ENCODE measurements at regions not wholly inside any gene's neighbourhood (a gene's known extent, or its start where the extent isn't known, plus 50 kb on each side); places are given as distances from the start of the nearest gene placed in this dataset.
"Not testable (repeated sequence)": the region's sequence is repeated elsewhere in the genome, so short reads cannot be mapped to it uniquely, and the experiment has no call there.

DNA sequence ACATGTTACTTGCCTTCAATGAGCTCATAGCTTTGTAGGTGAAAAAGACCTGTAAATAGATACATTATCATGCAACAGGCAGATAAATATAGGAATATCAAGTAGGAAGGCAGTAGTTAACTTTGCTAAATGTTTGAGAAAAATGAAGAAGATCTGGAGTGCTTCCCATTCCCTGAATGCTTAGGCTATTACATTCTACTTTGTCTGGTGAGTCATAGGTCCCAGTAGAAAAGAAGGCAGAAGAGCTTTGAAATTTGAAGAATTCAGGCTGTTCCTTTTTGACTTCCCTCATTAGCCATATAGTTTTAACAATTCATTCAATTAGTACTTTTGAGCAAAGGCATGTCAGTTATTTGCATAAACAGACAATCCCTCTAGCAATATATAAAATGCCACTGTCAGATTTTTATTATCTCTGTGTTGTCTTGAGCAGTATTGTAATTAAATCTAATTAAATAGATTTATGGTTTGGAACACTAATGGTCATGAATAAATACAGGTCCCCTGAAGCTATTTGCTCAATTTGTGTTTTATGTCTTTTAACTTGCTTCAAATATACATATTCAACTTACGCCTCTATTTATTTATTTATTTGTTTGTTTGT is 875.0 kb downstream of the REEP3 start:
- Histone ChIP-seq H3K9ac (ENCODE audit: low read length in 2 of 2) (no peak overlapping the region), H3K4me1 (ENCODE audit: control insufficient read depth, insufficient read depth, low read length) (no peaks in the 10 kb centered on the region), H3K27me3 (ENCODE audit: control insufficient read depth in 1 of 2, insufficient read depth in 2 of 2, low read length in 2 of 2) (no peaks in the 10 kb centered on the region), H3K27ac (ENCODE audit: low read length) (no peak overlapping the region), H3K4me3 (ENCODE audit: low read length in 2 of 2) (no peak overlapping the region), H3K36me3 (ENCODE audit: control insufficient read depth in 2 of 2, insufficient read depth in 2 of 2, low read length in 2 of 2) (no peaks in the 10 kb centered on the region), H3K9me3 (ENCODE audit: control insufficient read depth in 2 of 2, low read length in 2 of 2) (no peaks in the 10 kb centered on the region)

DNA sequence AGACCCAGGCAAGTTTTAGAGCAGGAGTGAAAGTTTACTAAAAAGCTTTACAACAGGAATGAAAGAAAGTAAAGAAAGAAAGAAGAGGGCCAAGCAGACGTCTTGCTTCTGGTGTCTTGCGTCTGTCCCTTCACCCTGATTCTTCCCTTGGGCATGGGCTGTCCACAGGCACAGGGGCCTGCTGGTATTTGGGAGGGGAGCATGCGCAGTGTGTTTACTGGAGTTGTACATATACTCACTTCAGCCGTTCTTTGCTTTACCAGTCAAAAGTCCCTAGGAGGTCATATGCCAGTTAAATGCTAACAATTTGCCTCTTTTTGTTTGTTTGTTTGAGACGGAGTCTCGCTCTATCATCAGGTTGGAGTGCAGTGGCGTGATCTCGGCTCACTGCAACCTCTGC is 875.9 kb downstream of the REEP3 start:
- Histone ChIP-seq H3K4me1 (ENCODE audit: control insufficient read depth, insufficient read depth, low read length) (no peaks in the 10 kb centered on the region), H3K9ac (ENCODE audit: low read length in 2 of 2) (no peak overlapping the region), H3K9me3 (ENCODE audit: control insufficient read depth in 2 of 2, low read length in 2 of 2) (no peaks in the 10 kb centered on the region), H3K27me3 (ENCODE audit: control insufficient read depth in 1 of 2, insufficient read depth in 2 of 2, low read length in 2 of 2) (no peaks in the 10 kb centered on the region), H3K4me3 (ENCODE audit: low read length in 2 of 2) (no peak overlapping the region), H3K36me3 (ENCODE audit: control insufficient read depth in 2 of 2, insufficient read depth in 2 of 2, low read length in 2 of 2) (no peaks in the 10 kb centered on the region), H3K27ac (ENCODE audit: low read length) (no peak overlapping the region)

DNA sequence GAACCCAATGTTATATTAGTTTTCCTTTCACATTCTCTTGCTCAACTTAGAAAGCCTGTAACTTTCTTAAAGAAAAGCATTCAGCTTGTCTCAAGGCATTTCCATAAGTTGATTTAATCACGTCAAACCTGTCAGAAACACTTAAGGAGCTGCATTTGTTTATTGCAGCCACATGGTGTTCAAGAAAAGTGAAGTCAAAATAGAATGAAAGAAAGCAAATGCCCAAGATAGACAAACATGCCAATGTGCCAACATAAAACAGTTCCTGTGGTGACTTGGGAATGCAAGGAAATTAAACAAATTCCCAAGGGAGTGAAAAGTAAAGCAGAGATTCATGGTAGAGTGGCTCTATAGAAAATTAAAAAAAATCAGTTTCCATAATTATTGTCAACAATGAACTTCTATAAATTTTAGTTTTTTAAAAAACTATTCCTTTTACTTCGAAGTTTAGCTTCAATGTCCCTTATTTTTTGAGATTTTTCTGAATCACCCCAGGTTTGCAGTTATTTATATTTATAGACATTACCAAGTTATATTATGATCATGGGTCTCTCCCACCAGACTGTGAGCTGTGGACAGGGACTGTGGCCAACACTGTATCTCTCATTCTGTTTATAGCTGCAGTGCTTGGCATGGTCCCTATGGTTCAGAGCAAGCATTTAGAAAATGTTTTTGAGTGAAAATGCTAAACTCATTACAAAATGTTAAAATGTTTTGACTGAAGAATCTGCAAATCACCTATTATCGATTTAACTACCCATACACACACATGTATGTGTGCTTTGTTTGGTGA is 887.4 kb downstream of the REEP3 start:
- H3K4me1 ChIP-seq (ENCODE audit: control insufficient read depth, insufficient read depth, low read length) = no peaks in the 10 kb centered on the region
- no peak overlapping the region for H3K4me3 ChIP-seq (ENCODE audit: low read length in 2 of 2)
- no peaks in the 10 kb centered on the region for H3K27me3 ChIP-seq (ENCODE audit: control insufficient read depth in 1 of 2, insufficient read depth in 2 of 2, low read length in 2 of 2)
- no peak overlapping the region for H3K9ac ChIP-seq (ENCODE audit: low read length in 2 of 2)
- H3K36me3 ChIP-seq (ENCODE audit: control insufficient read depth in 2 of 2, insufficient read depth in 2 of 2, low read length in 2 of 2) = no peaks in the 10 kb centered on the region
- no peaks in the 10 kb centered on the region for H3K9me3 ChIP-seq (ENCODE audit: control insufficient read depth in 2 of 2, low read length in 2 of 2)
- no peak overlapping the region for H3K27ac ChIP-seq (ENCODE audit: low read length)

DNA sequence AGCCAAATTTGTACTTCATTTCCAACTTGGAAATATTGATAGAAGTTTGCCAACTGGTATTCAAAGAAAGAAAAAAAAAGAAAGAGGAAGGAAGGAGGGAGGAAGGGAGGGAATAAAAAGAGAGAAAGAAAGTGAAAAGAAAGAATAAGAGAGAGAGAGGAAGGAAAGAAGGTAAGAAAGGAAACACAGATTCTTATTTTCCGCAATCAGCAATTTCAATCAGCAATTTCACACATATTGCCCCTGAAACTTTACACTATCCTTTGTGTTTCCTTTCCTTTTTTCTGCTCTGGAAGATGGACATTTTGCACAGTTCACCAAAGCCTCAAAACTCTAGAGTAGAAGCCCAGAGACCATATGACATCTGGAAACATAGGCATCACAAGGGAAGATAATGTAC is 888.1 kb downstream of the REEP3 start:
- H3K9me3 ChIP-seq (ENCODE audit: control insufficient read depth in 2 of 2, low read length in 2 of 2) = no peaks in the 10 kb centered on the region
- no peaks in the 10 kb centered on the region for H3K4me1 ChIP-seq (ENCODE audit: control insufficient read depth, insufficient read depth, low read length)
- no peak overlapping the region for H3K4me3 ChIP-seq (ENCODE audit: low read length in 2 of 2)
- no peak overlapping the region for H3K9ac ChIP-seq (ENCODE audit: low read length in 2 of 2)
- no peaks in the 10 kb centered on the region for H3K27me3 ChIP-seq (ENCODE audit: control insufficient read depth in 1 of 2, insufficient read depth in 2 of 2, low read length in 2 of 2)
- H3K27ac ChIP-seq (ENCODE audit: low read length) = no peak overlapping the region
- no peaks in the 10 kb centered on the region for H3K36me3 ChIP-seq (ENCODE audit: control insufficient read depth in 2 of 2, insufficient read depth in 2 of 2, low read length in 2 of 2)

DNA sequence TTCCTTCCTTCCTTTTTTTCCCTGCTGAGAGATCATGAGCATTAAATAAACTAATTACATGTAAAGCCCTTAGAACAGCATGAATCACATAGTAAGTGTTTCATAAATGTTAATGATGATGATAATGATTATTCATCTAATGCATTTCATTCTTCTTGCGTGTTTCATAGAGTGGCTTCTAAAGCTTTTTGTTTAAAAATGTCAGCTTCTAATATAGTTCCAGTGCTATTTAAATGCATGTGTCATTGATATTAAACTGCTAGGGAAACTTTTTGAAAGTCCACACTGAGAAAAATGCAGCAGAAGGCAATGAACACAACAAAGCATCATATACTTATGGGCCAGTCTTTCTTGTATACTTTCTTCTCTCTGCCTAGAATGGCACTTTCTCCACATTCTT is 894.8 kb downstream of the REEP3 start:
- H3K4me1 ChIP-seq (ENCODE audit: control insufficient read depth, insufficient read depth, low read length) = no peaks in the 10 kb centered on the region
- H3K9ac ChIP-seq (ENCODE audit: low read length in 2 of 2) = no peak overlapping the region
- no peaks in the 10 kb centered on the region for H3K36me3 ChIP-seq (ENCODE audit: control insufficient read depth in 2 of 2, insufficient read depth in 2 of 2, low read length in 2 of 2)
- no peaks in the 10 kb centered on the region for H3K9me3 ChIP-seq (ENCODE audit: control insufficient read depth in 2 of 2, low read length in 2 of 2)
- H3K4me3 ChIP-seq (ENCODE audit: low read length in 2 of 2) = no peak overlapping the region
- H3K27me3 ChIP-seq (ENCODE audit: control insufficient read depth in 1 of 2, insufficient read depth in 2 of 2, low read length in 2 of 2) = no peaks in the 10 kb centered on the region
- no peak overlapping the region for H3K27ac ChIP-seq (ENCODE audit: low read length)

DNA sequence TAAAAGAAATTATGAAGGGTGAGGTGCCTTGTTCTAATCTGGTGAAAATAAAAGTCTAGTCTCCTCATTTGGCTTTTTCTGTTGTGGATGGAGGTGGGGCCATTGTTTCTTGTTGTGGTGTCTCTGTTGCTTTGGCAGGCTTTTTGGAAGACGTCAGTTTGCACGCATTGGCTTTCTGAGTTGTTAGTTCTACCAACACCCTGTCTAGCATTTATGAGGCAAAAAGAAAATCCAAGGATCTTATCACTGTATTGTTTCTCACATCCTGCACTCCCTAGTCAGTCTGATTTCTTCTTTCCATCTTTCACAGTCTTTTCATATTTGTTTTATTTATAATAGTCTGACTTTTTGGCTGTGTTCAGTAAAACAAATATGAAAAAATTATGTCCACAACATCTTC is 898.3 kb downstream of the REEP3 start:
- H3K4me3 ChIP-seq (ENCODE audit: low read length in 2 of 2) = no peak overlapping the region
- H3K9ac ChIP-seq (ENCODE audit: low read length in 2 of 2) = no peak overlapping the region
- H3K9me3 ChIP-seq (ENCODE audit: control insufficient read depth in 2 of 2, low read length in 2 of 2) = no peaks in the 10 kb centered on the region
- no peak overlapping the region for H3K27ac ChIP-seq (ENCODE audit: low read length)
- H3K36me3 ChIP-seq (ENCODE audit: control insufficient read depth in 2 of 2, insufficient read depth in 2 of 2, low read length in 2 of 2) = no peaks in the 10 kb centered on the region
- H3K4me1 ChIP-seq (ENCODE audit: control insufficient read depth, insufficient read depth, low read length) = no peaks in the 10 kb centered on the region
- H3K27me3 ChIP-seq (ENCODE audit: control insufficient read depth in 1 of 2, insufficient read depth in 2 of 2, low read length in 2 of 2) = no peaks in the 10 kb centered on the region

DNA sequence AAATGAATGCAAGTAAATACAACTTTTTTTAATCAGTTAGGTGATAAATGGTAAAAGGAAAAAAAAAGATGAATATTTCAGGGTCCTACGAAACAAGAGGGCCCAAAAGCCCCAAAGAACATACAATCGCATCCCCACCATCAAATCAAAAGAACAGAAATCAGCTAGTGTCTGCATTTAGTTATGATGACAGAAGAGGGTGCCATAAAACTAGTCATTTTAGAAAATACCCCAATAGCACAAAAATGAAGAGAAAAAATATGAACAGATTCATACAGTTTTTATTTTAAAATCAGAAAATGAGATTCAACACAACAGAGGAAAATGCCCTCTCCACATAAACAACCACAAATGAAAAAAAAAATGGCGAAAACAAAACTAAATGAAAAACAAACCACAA is 905.5 kb downstream of the REEP3 start:
- no peaks in the 10 kb centered on the region for H3K36me3 ChIP-seq (ENCODE audit: control insufficient read depth in 2 of 2, insufficient read depth in 2 of 2, low read length in 2 of 2)
- no peak overlapping the region for H3K27ac ChIP-seq (ENCODE audit: low read length)
- H3K4me1 ChIP-seq (ENCODE audit: control insufficient read depth, insufficient read depth, low read length) = no peaks in the 10 kb centered on the region
- H3K9me3 ChIP-seq (ENCODE audit: control insufficient read depth in 2 of 2, low read length in 2 of 2) = no peaks in the 10 kb centered on the region
- H3K9ac ChIP-seq (ENCODE audit: low read length in 2 of 2) = no peak overlapping the region
- H3K4me3 ChIP-seq (ENCODE audit: low read length in 2 of 2) = no peak overlapping the region
- no peaks in the 10 kb centered on the region for H3K27me3 ChIP-seq (ENCODE audit: control insufficient read depth in 1 of 2, insufficient read depth in 2 of 2, low read length in 2 of 2)

DNA sequence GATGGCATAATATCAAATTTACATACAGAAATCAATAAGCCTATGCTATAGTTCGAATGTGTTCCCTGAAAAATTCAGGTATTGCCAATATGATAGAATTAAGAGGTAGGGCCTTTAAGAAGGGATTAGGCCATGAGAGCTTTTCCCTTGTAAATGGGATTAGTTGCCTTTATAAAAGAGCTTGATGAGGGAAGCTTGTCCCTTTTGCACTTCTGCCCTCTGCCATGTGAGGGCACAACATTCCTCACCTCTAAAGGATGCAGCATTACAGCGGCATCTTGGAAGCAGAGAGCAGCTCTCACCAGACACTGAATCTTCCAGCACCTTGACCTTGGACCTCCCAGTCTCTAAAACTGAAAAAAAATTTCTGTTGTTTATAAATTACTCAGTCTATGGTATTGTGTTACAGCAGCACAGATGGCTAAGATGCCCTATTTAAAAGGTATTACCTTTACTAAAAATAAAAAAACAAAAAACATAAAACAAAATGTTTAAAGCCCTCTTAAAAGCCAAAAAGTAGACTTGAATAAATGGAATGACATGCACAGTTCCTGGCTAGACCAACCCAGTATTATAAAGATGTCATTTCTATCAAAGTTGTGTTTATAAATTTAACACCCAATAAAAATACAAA is 909.6 kb downstream of the REEP3 start:
- H3K27me3 ChIP-seq (ENCODE audit: control insufficient read depth in 1 of 2, insufficient read depth in 2 of 2, low read length in 2 of 2) = no peaks in the 10 kb centered on the region
- H3K27ac ChIP-seq (ENCODE audit: low read length) = no peak overlapping the region
- H3K9ac ChIP-seq (ENCODE audit: low read length in 2 of 2) = no peak overlapping the region
- no peaks in the 10 kb centered on the region for H3K36me3 ChIP-seq (ENCODE audit: control insufficient read depth in 2 of 2, insufficient read depth in 2 of 2, low read length in 2 of 2)
- H3K9me3 ChIP-seq (ENCODE audit: control insufficient read depth in 2 of 2, low read length in 2 of 2) = no peaks in the 10 kb centered on the region
- no peak overlapping the region for H3K4me3 ChIP-seq (ENCODE audit: low read length in 2 of 2)
- H3K4me1 ChIP-seq (ENCODE audit: control insufficient read depth, insufficient read depth, low read length) = no peaks in the 10 kb centered on the region

DNA sequence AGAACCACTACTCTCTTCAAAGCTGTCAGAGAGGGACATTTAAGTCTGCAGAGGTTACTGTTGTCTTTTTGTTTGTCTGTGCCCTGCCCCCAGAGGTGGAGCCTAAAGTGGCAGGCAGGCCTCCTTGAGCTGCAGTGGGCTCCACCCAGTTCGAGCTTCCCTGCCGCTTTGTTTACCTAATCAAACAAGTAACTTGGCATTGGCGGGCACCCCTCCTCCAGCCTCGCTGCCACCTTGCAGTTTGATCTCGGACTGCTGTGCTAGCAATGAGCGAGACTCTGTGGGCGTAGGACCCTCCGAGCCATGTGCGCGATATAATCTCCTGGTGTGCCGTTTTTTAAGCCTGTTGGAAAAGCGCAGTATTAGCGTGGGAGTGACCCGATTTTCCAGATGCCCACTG is 920.7 kb downstream of the REEP3 start:
- H3K36me3 ChIP-seq (ENCODE audit: control insufficient read depth in 2 of 2, insufficient read depth in 2 of 2, low read length in 2 of 2); H3K27me3 ChIP-seq (ENCODE audit: control insufficient read depth in 1 of 2, insufficient read depth in 2 of 2, low read length in 2 of 2); H3K9me3 ChIP-seq (ENCODE audit: control insufficient read depth in 2 of 2, low read length in 2 of 2); H3K9ac ChIP-seq (ENCODE audit: low read length in 2 of 2); H3K4me3 ChIP-seq (ENCODE audit: low read length in 2 of 2); H3K27ac ChIP-seq (ENCODE audit: low read length); H3K4me1 ChIP-seq (ENCODE audit: control insufficient read depth, insufficient read depth, low read length): not testable (repeated sequence)

DNA sequence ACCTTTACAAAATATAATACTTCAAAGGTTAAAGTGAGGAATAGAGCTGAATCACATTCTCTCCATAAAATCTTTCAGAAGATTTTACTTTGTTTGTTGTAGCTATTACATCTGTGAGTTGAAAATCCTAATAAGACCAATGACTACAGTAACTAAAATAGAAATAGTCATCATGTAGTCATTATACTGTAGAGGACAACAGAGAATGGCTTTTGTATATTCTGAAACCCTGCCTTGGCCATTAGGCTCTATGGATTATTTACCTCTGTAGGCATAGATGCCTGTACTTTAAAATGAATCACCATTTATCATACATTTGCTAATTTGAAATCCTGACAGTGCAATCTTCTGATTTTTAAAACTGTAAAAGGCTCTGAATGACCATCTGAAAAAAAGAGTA is 923.0 kb downstream of the REEP3 start:
- Histone ChIP-seq H3K4me3 (ENCODE audit: low read length in 2 of 2) (no peak overlapping the region), H3K27me3 (ENCODE audit: control insufficient read depth in 1 of 2, insufficient read depth in 2 of 2, low read length in 2 of 2) (no peaks in the 10 kb centered on the region), H3K36me3 (ENCODE audit: control insufficient read depth in 2 of 2, insufficient read depth in 2 of 2, low read length in 2 of 2) (no peaks in the 10 kb centered on the region), H3K9me3 (ENCODE audit: control insufficient read depth in 2 of 2, low read length in 2 of 2) (no peaks in the 10 kb centered on the region), H3K4me1 (ENCODE audit: control insufficient read depth, insufficient read depth, low read length) (no peaks in the 10 kb centered on the region), H3K27ac (ENCODE audit: low read length) (no peak overlapping the region), H3K9ac (ENCODE audit: low read length in 2 of 2) (no peak overlapping the region)

DNA sequence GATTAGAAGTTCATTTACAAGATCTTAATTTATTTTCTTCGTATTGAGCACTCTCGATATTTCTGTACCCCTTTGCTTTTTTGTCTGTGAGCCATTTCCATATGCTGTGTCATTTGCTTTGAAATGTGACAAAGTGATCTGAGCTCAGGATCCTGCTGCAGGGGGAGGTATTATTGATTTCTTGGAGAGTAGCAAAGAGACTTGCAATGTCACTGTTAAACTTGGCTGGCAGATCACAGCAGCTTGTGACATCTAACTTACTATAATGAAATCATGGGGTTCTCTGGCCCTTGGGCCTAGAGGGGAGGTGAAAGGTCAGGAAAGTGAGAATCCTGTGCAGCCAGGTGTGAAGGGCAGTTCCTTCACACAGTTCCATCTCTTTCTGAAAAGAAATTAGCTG is 923.4 kb downstream of the REEP3 start:
- H3K27ac ChIP-seq (ENCODE audit: low read length) = no peak overlapping the region
- no peak overlapping the region for H3K4me3 ChIP-seq (ENCODE audit: low read length in 2 of 2)
- no peak overlapping the region for H3K9ac ChIP-seq (ENCODE audit: low read length in 2 of 2)
- no peaks in the 10 kb centered on the region for H3K9me3 ChIP-seq (ENCODE audit: control insufficient read depth in 2 of 2, low read length in 2 of 2)
- no peaks in the 10 kb centered on the region for H3K4me1 ChIP-seq (ENCODE audit: control insufficient read depth, insufficient read depth, low read length)
- no peaks in the 10 kb centered on the region for H3K27me3 ChIP-seq (ENCODE audit: control insufficient read depth in 1 of 2, insufficient read depth in 2 of 2, low read length in 2 of 2)
- no peaks in the 10 kb centered on the region for H3K36me3 ChIP-seq (ENCODE audit: control insufficient read depth in 2 of 2, insufficient read depth in 2 of 2, low read length in 2 of 2)

Data from stomach smooth muscle (tissue), 2 donors.